Right atrium auricular region (tissue), 2 donors: ENCODE measurements at regions not wholly inside any gene's neighbourhood (a gene's known extent, or its start where the extent isn't known, plus 50 kb on each side); places are given as distances from the start of the nearest gene placed in this dataset.

ENCODE experiments used
- DNase-seq: peaks from one replicate; pipeline ENCODE4 v3.0.0-alpha.2; 2019; ENCODE audit warnings: low spot score
- H3K27ac ChIP-seq, 2 donors: fragments of 200-600 bp; sonication (generic); 1 replicate in 1 of 2; 2 replicates in 1 of 2; pipeline ENCODE4 v1.5.1; 2016 to 2019
- H3K27me3 ChIP-seq, 2 donors: fragments of 200-600 bp; sonication (generic); one replicate each; pipeline versions ENCODE4 v1.5.1 to v1.6.0; 2017 to 2019
- H3K36me3 ChIP-seq: fragments of 200-600 bp; sonication (generic); one replicate; pipeline ENCODE4 v1.5.1; 2016
- H3K4me1 ChIP-seq, 2 donors: fragments of 200-600 bp; sonication (generic); one replicate each; pipeline versions ENCODE4 v1.5.1 to v1.6.0; 2017 to 2019
- H3K4me3 ChIP-seq, 2 donors: fragments of 200-600 bp; sonication (generic); 1 replicate in 1 of 2; 2 replicates in 1 of 2; pipeline ENCODE4 v1.5.1; 2017 to 2019; ENCODE audit warnings: mild to moderate bottlenecking in 1 of 2, moderate library complexity in 1 of 2
- H3K9me3 ChIP-seq, 2 donors: fragments of 200-600 bp; sonication (generic); one replicate each; pipeline ENCODE4 v1.5.1; 2019
- TF ChIP-seq, protein P1 (sequence below), 2 donors: fragments of 200-600 bp; sonication (generic); IDR thresholded peaks; one replicate each; pipeline ENCODE4 v1.5.1; 2019; ENCODE audit warnings: antibody characterized with exemption in 2 of 2

DNA sequence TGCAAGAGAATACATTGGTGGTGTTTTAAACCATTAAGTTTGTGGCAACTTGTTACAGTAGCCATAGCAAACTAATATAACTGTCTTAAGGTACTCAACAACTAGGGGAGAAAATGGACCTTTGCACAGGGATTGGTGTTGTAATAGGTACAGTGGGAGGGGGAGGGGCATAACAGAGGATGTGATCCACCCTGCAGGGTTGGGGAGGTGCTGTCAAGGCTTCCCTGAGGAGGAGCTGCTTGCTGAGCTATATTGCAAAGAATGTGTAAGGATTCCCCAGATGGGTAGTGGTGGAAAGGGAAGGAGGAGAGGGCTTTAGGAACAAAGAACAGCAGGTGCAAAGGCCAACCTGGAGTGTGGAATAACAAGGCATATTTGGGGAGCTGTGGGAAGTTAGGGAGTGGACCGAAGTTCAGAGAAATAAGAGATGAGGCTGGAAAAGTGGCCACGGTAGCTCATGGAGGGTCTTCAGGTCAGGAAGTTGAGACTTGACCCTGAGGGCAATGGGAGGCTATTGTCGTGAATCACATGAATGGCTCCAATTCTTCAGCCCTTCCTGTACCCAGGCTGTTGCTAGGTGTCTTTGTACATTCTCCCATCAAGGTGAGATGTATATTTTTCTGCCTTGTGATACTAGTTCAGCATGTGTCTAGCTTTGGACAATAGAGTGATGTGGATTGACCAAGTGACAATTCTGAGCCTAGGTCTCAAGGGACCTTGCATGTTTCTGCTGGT is 168.6 kb upstream of the CSF3R start:
- no peaks in the 10 kb centered on the region for H3K9me3 ChIP-seq
- TF ChIP-seq, protein P1, sequence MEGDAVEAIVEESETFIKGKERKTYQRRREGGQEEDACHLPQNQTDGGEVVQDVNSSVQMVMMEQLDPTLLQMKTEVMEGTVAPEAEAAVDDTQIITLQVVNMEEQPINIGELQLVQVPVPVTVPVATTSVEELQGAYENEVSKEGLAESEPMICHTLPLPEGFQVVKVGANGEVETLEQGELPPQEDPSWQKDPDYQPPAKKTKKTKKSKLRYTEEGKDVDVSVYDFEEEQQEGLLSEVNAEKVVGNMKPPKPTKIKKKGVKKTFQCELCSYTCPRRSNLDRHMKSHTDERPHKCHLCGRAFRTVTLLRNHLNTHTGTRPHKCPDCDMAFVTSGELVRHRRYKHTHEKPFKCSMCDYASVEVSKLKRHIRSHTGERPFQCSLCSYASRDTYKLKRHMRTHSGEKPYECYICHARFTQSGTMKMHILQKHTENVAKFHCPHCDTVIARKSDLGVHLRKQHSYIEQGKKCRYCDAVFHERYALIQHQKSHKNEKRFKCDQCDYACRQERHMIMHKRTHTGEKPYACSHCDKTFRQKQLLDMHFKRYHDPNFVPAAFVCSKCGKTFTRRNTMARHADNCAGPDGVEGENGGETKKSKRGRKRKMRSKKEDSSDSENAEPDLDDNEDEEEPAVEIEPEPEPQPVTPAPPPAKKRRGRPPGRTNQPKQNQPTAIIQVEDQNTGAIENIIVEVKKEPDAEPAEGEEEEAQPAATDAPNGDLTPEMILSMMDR (IDR thresholded peaks at IDR 0.05) = no peak
- no peaks in the 10 kb centered on the region for H3K4me1 ChIP-seq
- no peak overlapping the region for H3K27ac ChIP-seq
- no peaks in the 10 kb centered on the region for H3K36me3 ChIP-seq
- DNase-seq = no peak
- no peak overlapping the region for H3K4me3 ChIP-seq
- no peaks in the 10 kb centered on the region for H3K27me3 ChIP-seq

DNA sequence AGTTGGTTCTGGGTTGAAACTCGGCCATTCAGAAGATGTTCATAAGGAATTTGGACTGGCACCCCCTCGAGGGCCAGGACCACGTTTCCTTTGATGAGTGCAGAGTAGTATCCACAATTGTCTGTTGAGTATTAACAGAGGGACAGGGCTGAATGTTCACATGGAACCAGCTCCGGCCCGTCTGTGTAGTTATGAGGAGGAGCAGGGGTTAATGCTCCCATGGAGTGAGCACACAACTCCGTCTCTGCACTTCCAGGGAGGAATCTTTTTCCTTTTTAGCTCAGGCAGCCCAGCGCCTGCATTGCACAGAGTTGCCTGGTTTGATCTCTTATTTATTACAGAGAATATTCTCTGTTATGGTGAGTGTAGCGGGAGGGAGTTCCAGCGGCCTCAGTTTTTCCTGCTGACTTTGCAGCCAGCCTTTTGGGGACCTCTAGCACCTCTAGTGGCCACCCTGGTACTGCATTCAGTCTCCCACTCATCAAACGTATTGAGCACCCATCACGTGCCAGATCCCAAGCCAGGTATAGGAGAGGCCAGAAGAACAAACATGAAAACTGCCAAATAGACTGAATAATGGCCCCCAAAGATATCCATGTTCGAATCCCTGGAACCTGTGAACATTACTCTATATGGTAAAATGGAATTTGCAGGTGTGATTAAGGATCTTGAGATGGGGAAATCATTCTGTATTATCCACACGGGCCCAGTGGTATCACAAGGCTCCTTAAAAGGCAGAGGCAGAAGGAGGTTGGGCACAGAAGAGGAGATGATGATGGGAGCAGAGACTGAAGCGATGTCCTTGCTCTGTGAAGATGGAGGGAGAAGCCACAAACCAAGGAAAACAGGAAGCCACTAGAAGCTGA is 167.7 kb upstream of the CSF3R start:
- Histone ChIP-seq H3K4me3 (no peak overlapping the region), H3K9me3 (no peaks in the 10 kb centered on the region), H3K27ac (no peak overlapping the region), H3K27me3 (no peaks in the 10 kb centered on the region), H3K4me1 (no peaks in the 10 kb centered on the region), H3K36me3 (no peaks in the 10 kb centered on the region)
- TF ChIP-seq, protein P1 (IDR thresholded peaks at IDR 0.05) = peak; percentile 79 to 85
- peak; percentile 60 for DNase-seq

DNA sequence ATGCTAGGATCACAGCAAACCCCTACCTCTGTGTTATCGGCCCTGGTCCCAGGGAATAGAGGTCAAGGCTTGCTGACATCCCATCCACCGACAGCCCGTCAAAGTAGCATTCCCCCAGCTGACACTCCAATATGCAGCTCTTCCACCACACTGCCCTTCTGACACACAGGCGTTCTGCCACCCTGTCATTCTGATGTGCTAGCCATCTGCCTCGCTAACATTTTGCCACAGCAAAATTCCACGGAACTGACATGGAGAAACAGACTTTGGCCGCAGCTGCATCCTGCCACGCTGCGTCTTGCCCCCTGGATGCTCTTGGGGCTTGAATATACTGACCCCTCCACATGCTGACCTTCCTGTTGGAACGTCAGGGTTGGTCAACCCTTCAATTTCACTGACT is 163.2 kb upstream of the CSF3R start:
- H3K4me1 ChIP-seq = no peaks in the 10 kb centered on the region
- no peaks in the 10 kb centered on the region for H3K27me3 ChIP-seq
- TF ChIP-seq, protein P1 (IDR thresholded peaks at IDR 0.05) = no peak
- H3K27ac ChIP-seq = no peak overlapping the region
- H3K4me3 ChIP-seq = no peak overlapping the region
- no peaks in the 10 kb centered on the region for H3K9me3 ChIP-seq
- no peaks in the 10 kb centered on the region for H3K36me3 ChIP-seq
- DNase-seq = no peak

DNA sequence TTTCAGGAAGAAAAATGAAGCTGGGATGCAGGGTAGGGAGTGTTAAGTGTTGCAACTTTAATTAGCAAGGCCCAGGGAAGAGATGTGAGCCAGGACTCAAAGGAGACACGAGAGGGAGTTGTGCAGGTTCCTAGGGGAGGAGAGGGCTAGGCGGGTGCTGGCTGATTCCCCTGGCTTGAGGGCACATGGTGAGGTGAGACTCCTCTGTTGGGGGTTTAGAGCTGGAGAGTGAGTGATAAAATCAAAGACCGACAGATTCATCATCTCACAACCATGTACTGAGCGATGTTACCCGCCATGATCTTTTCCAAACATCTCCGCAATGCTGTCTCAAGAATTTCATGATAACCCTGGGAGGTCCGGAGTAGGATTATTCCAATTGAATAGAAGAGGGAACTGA is 161.8 kb upstream of the CSF3R start:
- no peaks in the 10 kb centered on the region for H3K4me1 ChIP-seq
- no peak overlapping the region for H3K27ac ChIP-seq
- DNase-seq = no peak
- H3K27me3 ChIP-seq = no peaks in the 10 kb centered on the region
- TF ChIP-seq, protein P1 (IDR thresholded peaks at IDR 0.05) = no peak
- no peaks in the 10 kb centered on the region for H3K36me3 ChIP-seq
- no peak overlapping the region for H3K4me3 ChIP-seq
- no peaks in the 10 kb centered on the region for H3K9me3 ChIP-seq

DNA sequence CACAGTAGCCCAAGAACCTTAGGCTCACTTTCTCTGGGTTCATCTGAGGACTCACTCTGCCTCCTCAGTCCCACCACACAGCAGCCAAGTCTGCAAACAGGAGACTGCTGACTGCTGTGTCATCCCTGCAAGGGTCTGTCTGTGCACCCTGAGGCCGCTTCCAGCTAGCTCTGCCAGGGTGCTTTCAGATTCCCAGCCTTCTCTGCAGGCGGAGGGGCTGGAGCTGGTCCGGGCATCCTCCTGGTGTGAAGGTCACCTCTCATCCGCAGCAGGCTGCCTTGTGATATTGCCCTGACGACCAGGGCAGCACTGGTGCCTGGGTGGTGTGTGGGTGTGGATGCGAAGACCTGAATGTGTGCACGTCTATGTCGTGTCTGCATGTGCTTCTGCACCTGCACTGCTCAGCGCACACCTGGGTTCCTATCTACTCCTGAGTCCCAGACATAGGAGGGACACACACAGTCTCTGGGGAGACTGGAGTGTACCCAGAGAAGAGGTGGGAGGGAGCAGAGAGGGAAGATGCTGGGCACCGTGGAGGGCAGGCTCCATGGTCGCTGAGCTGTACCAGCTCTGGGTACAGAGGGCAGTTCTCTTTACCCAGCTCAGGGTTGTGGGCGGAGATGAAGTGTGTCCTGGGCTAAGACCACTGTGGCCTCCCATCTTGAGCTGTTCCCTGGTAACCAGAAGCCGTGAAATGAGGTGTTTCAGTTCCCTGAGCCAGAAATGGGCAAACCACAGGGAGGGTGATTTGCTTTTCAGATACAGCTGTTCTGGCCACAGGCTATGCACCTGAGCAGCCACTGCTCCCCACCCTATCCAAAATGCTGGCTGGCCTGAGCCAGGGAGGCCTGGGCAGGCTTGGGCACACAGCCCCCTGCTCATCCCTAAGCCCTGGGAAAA is 160.9 kb upstream of the CSF3R start:
- Histone ChIP-seq H3K27me3 (no peaks in the 10 kb centered on the region), H3K4me1 (no peaks in the 10 kb centered on the region), H3K9me3 (no peaks in the 10 kb centered on the region), H3K36me3 (no peaks in the 10 kb centered on the region), H3K4me3 (no peak overlapping the region), H3K27ac (no peak overlapping the region)
- no peak for DNase-seq
- TF ChIP-seq, protein P1 (IDR thresholded peaks at IDR 0.05) = no peak
